Activated CD8-positive, alpha-beta T cell treated with anti-CD3 and anti-CD28 coated beads for 36 hours (primary cell): ENCODE measurements at regions not wholly inside any gene's neighbourhood (a gene's known extent, or its start where the extent isn't known, plus 50 kb on each side); places are given as distances from the start of the nearest gene placed in this dataset.

Source experiments
- ATAC-seq: fragments of 200-7000 bp; cut with Tn5 transposase; one replicate; pipeline ENCODE4 v1.10.0; 2021; ENCODE audit warnings: mild to moderate bottlenecking, moderate library complexity
- CTCF ChIA-PET: fragments of 350-600 bp; sonication (Branson Sonifier 250); formaldehyde crosslinking; loops from one replicate; lab custom pipeline; 2021; ENCODE audit warnings: antibody characterized with exemption; lab: Charles Lee
- POLR2A ChIA-PET: fragments of 350-600 bp; sonication (Branson Sonifier 250); formaldehyde crosslinking; loops from one replicate; lab custom pipeline; 2021; ENCODE audit warnings: antibody characterized with exemption; lab: Charles Lee
- DNase-seq: peaks from one replicate; pipeline ENCODE4 v3.0.0-alpha.2; 2020
- H3K27ac Mint-ChIP-seq: one replicate; pipeline ENCODE4 v1.8.0; 2021; ENCODE audit warnings: mild to moderate bottlenecking, mixed read lengths
- H3K27me3 Mint-ChIP-seq: one replicate; pipeline ENCODE4 v1.8.0; 2021; ENCODE audit warnings: mixed read lengths
- H3K36me3 Mint-ChIP-seq: one replicate; pipeline ENCODE4 v1.8.0; 2021; ENCODE audit warnings: low read depth, mixed read lengths
- H3K4me1 Mint-ChIP-seq: one replicate; pipeline ENCODE4 v1.8.0; 2021; ENCODE audit warnings: low read depth, mixed read lengths
- H3K4me3 Mint-ChIP-seq: one replicate; pipeline ENCODE4 v1.8.0; 2021; ENCODE audit warnings: mild to moderate bottlenecking, moderate library complexity, mixed read lengths
- H3K9me3 Mint-ChIP-seq: one replicate; pipeline ENCODE4 v1.8.0; 2021; ENCODE audit warnings: mixed read lengths
- CTCF ChIP-seq: fragments of 200-600 bp; IDR thresholded peaks from one replicate; pipeline ENCODE4 v1.8.0; 2022; ENCODE audit warnings: antibody characterized with exemption, mild to moderate bottlenecking
- intact Hi-C: fragments of 100-400 bp; cut with micrococcal nuclease; formaldehyde crosslinking; loops from one replicate; pipeline ENCODE4 v1.10.0; 2022

GRCh38 chr1:60444680-60445079, 371.1 kb upstream of the C1orf87 start:
- H3K9me3 Mint-ChIP-seq = no peaks in the 10 kb centered on the region
- H3K27ac Mint-ChIP-seq = no peak overlapping the region
- H3K27me3 Mint-ChIP-seq = no peaks in the 10 kb centered on the region
- DNase-seq = no peak
- CTCF ChIA-PET = no interaction called here
- H3K4me3 Mint-ChIP-seq = no peak overlapping the region
- no peak for ATAC-seq
- POLR2A ChIA-PET = no interaction called here
- no peaks in the 10 kb centered on the region for H3K4me1 Mint-ChIP-seq
- intact Hi-C loops = no loop called here
- H3K36me3 Mint-ChIP-seq = no peaks in the 10 kb centered on the region
- TF ChIP-seq CTCF = no peak

- TF ChIP-seq CTCF = no peak
- POLR2A ChIA-PET = no interaction called here
- Mint-ChIP-seq H3K9me3 (peaks cover 8% of the 10 kb centered on the region), H3K36me3 (no peaks in the 10 kb centered on the region), H3K27ac (no peak overlapping the region), H3K4me3 (no peak overlapping the region), H3K4me1 (no peaks in the 10 kb centered on the region), H3K27me3 (no peaks in the 10 kb centered on the region)
- DNase-seq = no peak
- CTCF ChIA-PET = no interaction called here
- ATAC-seq = no peak
- intact Hi-C loops = no loop called here
Measured at GRCh38 chr1:60436186-60436585, 362.6 kb upstream of the C1orf87 start.

- POLR2A ChIA-PET = no interaction called here
- Mint-ChIP-seq H3K36me3 (no peaks in the 10 kb centered on the region), H3K27ac (no peak overlapping the region), H3K9me3 (peaks cover 8% of the 10 kb centered on the region), H3K27me3 (no peaks in the 10 kb centered on the region), H3K4me1 (no peaks in the 10 kb centered on the region), H3K4me3 (no peak overlapping the region)
- TF ChIP-seq CTCF = no peak
- ATAC-seq (no peak), DNase-seq (no peak)
- CTCF ChIA-PET = no interaction called here
- intact Hi-C loops = no loop called here
Measured at GRCh38 chr1:60431593-60431992, 358.0 kb upstream of the C1orf87 start.

GRCh38 chr1:60430375-60430774, 356.8 kb upstream of the C1orf87 start:
- DNase-seq = no peak
- H3K4me3 Mint-ChIP-seq = no peak overlapping the region
- no peaks in the 10 kb centered on the region for H3K4me1 Mint-ChIP-seq
- H3K9me3 Mint-ChIP-seq = peaks cover 8% of the 10 kb centered on the region
- ChIA-PET POLR2A (no interaction called here), CTCF (no interaction called here)
- TF ChIP-seq CTCF = no peak
- no peaks in the 10 kb centered on the region for H3K27me3 Mint-ChIP-seq
- H3K27ac Mint-ChIP-seq = no peak overlapping the region
- no peaks in the 10 kb centered on the region for H3K36me3 Mint-ChIP-seq
- intact Hi-C loops = no loop called here
- no peak for ATAC-seq

GRCh38 chr1:60428127-60428526, 354.6 kb upstream of the C1orf87 start:
- no peak for DNase-seq
- no peak for TF ChIP-seq CTCF
- Mint-ChIP-seq H3K4me3 (no peak overlapping the region), H3K36me3 (no peaks in the 10 kb centered on the region), H3K27me3 (no peaks in the 10 kb centered on the region), H3K4me1 (no peaks in the 10 kb centered on the region), H3K27ac (no peak overlapping the region), H3K9me3 (no peaks in the 10 kb centered on the region)
- CTCF ChIA-PET = no interaction called here
- ATAC-seq = no peak
- POLR2A ChIA-PET = interaction anchor here (0.6 kb wide), 1 partner anchor 601 kb away, joined by 5 read pairs; no protein-coding TSS in a partner anchor
- intact Hi-C loops = no loop called here
